ENCODE measurements at regions not wholly inside any gene's neighbourhood (a gene's known extent, or its start where the extent isn't known, plus 50 kb on each side); places are given as distances from the start of the nearest gene placed in this dataset.

DNA sequence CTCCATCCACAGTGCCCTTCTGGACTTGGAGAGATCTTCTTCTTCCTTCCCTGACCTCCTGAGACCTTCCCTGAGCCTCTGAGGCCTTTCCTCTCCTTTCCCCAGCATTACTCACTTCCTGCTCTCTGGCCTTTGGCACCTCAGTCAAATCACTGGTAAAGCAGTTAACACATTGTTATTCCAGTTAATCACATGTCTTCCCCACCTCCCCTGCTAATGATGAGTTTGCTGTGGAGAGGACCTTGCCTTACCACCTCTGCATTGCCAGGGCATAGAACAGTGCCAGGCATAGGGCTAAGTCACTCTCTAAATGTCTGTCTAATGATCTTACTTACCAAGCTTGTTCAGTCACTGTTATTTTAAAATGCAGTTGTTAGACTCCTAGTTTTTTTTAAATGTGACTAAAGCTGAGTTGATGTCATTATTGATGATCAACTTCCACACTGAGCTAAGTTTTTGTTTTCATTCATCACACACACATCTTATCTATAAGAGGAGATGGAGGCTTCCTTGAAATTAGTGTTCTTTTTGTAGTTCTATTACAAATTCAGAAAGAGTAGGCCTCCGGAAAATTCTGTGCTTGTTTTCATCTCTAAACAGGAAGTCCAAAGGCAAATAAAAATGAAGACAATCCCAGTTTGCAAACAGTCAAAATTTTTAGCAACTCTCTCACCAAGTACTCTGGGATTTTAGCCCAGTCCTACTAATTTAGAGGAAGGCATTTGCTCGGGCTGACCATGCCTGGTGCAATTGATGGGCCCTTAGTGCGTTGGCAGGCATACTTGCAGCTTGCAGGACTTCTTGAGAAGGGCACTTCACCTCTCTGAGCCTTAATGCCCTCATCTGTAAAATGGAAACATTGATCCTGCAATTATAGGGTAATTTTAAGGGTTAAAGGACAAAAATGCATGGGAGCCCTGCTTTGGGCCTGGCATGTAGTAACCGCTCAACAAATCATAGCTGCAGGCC is 113.7 kb upstream of the SPRED2 start:
- TF ChIP-seq, protein P1, sequence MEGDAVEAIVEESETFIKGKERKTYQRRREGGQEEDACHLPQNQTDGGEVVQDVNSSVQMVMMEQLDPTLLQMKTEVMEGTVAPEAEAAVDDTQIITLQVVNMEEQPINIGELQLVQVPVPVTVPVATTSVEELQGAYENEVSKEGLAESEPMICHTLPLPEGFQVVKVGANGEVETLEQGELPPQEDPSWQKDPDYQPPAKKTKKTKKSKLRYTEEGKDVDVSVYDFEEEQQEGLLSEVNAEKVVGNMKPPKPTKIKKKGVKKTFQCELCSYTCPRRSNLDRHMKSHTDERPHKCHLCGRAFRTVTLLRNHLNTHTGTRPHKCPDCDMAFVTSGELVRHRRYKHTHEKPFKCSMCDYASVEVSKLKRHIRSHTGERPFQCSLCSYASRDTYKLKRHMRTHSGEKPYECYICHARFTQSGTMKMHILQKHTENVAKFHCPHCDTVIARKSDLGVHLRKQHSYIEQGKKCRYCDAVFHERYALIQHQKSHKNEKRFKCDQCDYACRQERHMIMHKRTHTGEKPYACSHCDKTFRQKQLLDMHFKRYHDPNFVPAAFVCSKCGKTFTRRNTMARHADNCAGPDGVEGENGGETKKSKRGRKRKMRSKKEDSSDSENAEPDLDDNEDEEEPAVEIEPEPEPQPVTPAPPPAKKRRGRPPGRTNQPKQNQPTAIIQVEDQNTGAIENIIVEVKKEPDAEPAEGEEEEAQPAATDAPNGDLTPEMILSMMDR (IDR thresholded peaks at IDR 0.05) = no peak
- TF ChIP-seq POLR2A (IDR thresholded peaks at IDR 0.05) = no peak
- 73 to 76% methylated on average over 4 of the region's 4 CpGs for WGBS, 2 donors
- H3K4me3 ChIP-seq (ENCODE audit: low read depth, poor library complexity, severe bottlenecking) = no peak overlapping the region
- intact Hi-C loops (cut with DNase I; ENCODE audit: low total_unique reads) = no loop called here
- no peak for DNase-seq (ENCODE audit: low spot score in 2 of 2)

DNA sequence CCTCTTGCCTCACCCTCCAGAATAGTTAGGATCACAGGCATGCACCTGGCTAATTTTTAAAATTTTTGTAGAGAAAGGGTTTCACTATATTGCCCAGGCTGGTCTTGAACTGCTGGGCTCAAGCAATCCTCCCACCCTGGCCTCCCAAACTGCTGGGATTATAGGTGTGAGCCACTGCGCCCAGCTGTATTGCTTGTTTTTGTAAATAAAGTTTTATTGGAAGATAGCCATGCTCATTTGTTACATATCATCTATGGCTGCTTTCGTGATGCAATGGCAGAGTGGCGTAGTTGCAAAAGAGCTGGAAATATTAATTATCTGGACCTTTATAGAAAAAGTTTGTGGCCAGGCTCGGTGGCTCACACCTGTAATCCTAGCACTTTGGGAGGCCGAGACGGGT is 109.4 kb upstream of the SPRED2 start:
- TF ChIP-seq POLR2A (IDR thresholded peaks at IDR 0.05) = no peak
- TF ChIP-seq, protein P1 (IDR thresholded peaks at IDR 0.05) = no peak
- WGBS, 2 donors = 92 to 98% methylated on average over 6 of the region's 6 CpGs
- no peak overlapping the region for H3K4me3 ChIP-seq (ENCODE audit: low read depth, poor library complexity, severe bottlenecking)
- intact Hi-C loops (cut with DNase I; ENCODE audit: low total_unique reads) = no loop called here
- no peak for DNase-seq (ENCODE audit: low spot score in 2 of 2)

DNA sequence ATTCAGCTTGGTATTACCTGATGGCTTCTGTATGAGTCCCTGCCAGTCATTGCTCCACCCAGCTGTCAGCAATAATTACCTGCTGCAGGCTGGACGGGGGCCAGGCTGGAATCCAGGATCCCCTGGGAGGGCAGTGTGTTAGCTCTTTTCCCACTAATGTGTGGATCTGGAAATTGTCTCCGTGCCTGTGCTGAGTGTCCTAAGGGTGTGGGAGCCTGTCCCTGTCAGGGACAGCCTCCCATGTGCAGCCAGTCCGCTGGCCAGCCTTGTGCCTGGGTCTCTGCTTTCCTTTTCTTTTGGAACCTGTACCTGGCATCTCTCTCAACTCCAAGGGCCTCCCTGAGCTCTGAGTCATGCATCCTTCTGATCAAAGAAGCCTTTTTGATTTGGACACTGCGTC is 107.2 kb upstream of the SPRED2 start:
- TF ChIP-seq, protein P1 (IDR thresholded peaks at IDR 0.05) = no peak
- TF ChIP-seq POLR2A (IDR thresholded peaks at IDR 0.05) = no peak
- DNase-seq (ENCODE audit: low spot score in 2 of 2) = no peak
- intact Hi-C loops (cut with DNase I; ENCODE audit: low total_unique reads) = no loop called here
- 45 to 50% methylated on average over 4 of the region's 4 CpGs for WGBS, 2 donors
- H3K4me3 ChIP-seq (ENCODE audit: low read depth, poor library complexity, severe bottlenecking) = no peak overlapping the region

DNA sequence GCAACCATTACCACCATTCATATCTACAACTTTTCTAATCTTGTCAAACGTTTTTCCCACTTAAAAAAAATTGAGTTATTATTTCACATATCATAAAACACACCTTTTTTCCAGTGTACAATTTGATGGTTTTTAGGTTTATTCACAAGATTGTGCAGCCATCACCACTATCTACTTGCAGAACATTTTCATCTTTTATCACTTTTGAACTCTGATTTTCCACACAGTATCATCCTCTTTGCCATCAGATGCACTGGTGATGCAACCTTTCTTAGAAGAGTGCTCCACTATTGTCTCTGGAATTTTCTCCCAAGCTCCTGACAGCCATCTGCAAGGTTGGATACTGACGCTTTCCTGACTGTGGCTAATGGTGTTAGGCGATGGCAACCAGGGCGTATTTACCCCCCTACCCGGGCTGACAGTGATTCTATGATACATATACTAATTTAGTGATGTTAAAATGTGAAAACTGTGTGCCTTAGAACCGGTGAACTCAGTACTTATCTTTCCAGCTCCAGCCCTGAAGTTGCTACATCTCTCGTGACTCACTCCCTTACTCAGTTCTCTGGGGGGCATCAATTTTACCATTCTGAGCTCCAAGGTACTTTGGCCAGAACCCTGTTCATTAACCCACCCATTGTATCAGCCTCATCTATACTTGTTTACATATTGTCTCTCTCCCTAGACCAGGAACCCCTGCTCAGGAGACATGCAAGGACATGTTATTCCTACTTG is 105.4 kb upstream of the SPRED2 start:
- WGBS, 2 donors = 89 to 92% methylated on average over 7 of the region's 7 CpGs
- no peak for DNase-seq (ENCODE audit: low spot score in 2 of 2)
- TF ChIP-seq, protein P1 (IDR thresholded peaks at IDR 0.05) = no peak
- TF ChIP-seq POLR2A (IDR thresholded peaks at IDR 0.05) = no peak
- intact Hi-C loops (cut with DNase I; ENCODE audit: low total_unique reads) = no loop called here
- H3K4me3 ChIP-seq (ENCODE audit: low read depth, poor library complexity, severe bottlenecking) = no peak overlapping the region

DNA sequence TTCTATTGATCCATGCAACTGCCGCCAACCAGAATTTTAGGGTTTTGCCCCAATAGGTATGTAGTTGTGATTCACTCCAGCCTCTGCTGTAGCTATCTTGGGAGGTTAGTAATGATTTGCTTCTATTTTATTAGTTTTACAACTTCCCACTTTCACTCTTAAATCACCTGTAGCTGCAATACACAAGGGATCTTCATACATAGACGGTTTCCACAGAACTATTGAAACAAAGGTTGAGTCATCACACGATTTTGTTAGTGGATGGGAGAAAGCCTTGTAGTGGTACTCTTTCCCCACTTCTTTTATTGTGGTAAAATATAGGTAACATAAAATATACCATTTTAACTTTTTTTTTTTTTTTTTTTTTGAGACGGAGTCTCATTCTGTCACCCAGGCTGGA is 104.2 kb upstream of the SPRED2 start:
- intact Hi-C loops (cut with DNase I; ENCODE audit: low total_unique reads) = no loop called here
- no peak overlapping the region for H3K4me3 ChIP-seq (ENCODE audit: low read depth, poor library complexity, severe bottlenecking)
- TF ChIP-seq, protein P1 (IDR thresholded peaks at IDR 0.05) = no peak
- no peak for TF ChIP-seq POLR2A (IDR thresholded peaks at IDR 0.05)
- no peak for DNase-seq (ENCODE audit: low spot score in 2 of 2)
- 90 to 91% methylated on average over 4 of the region's 4 CpGs for WGBS, 2 donors
